Neural cell (in vitro differentiated cells): ENCODE measurements at regions not wholly inside any gene's neighbourhood (a gene's known extent, or its start where the extent isn't known, plus 50 kb on each side); places are given as distances from the start of the nearest gene placed in this dataset.

Experiments used
- H2AFZ ChIP-seq: fragments of 200-600, 300-800 bp; sonication (generic), shearing (Covaris generic); 2 replicates; pipeline ENCODE4 v1.6.0; 2014; ENCODE audit warnings: low read depth, mild to moderate bottlenecking, antibody characterized with exemption, low read length, moderate library complexity
- H3F3A ChIP-seq: fragments of 200-600 bp; shearing (Covaris generic); 2 replicates; pipeline ENCODE4 v1.6.1; 2016; ENCODE audit warnings: mild to moderate bottlenecking, moderate library complexity, mixed read lengths, antibody characterized with exemption, low read length; ENCODE audit not compliant: insufficient read depth, poor library complexity, severe bottlenecking
- H3K27ac ChIP-seq: fragments of 200-600, 300-800 bp; sonication (generic), shearing (Covaris generic); 2 replicates; pipeline ENCODE4 v1.5.1; 2014; ENCODE audit warnings: mild to moderate bottlenecking, low read length, moderate library complexity
- H3K27me3 ChIP-seq: fragments of 300-800, 200-600 bp; sonication (generic), shearing (Covaris generic); 2 replicates; pipeline ENCODE4 v1.6.0; 2014; ENCODE audit warnings: mild to moderate bottlenecking, low read depth, low read length, moderate library complexity; ENCODE audit not compliant: insufficient read depth
- H3K36me3 ChIP-seq: fragments of 300-800, 200-600 bp; sonication (generic), shearing (Covaris generic); 2 replicates; pipeline ENCODE4 v1.5.1; 2014; ENCODE audit warnings: mild to moderate bottlenecking, antibody characterized with exemption, low read length, moderate library complexity; ENCODE audit not compliant: insufficient read depth
- H3K4me2 ChIP-seq: fragments of 300-800, 200-600 bp; sonication (generic), shearing (Covaris generic); 2 replicates; pipeline ENCODE4 v1.6.0; 2014; ENCODE audit warnings: mild to moderate bottlenecking, low read length
- H3K4me3 ChIP-seq: fragments of 300-800, 200-600 bp; sonication (generic), shearing (Covaris generic); 2 replicates; pipeline ENCODE4 v1.5.1; 2014; ENCODE audit warnings: mild to moderate bottlenecking, low read length, moderate library complexity
- H3K79me2 ChIP-seq: fragments of 200-600 bp; shearing (Covaris generic); replicated peaks from 2 replicates; pipeline ENCODE4 v1.6.0; 2014; ENCODE audit warnings: mild to moderate bottlenecking, low read length, moderate library complexity; ENCODE audit not compliant: insufficient read depth
- H3K9ac ChIP-seq: fragments of 300-800, 200-600 bp; sonication (generic), shearing (Covaris generic); 2 replicates; pipeline ENCODE4 v1.6.1; 2016; ENCODE audit warnings: mild to moderate bottlenecking, low read length, mixed read lengths
- H3K9me2 ChIP-seq: fragments of 200-600 bp; shearing (Covaris generic); 2 replicates; pipeline ENCODE4 v1.6.1; 2016; ENCODE audit warnings: mild to moderate bottlenecking, low read length, mixed read lengths; ENCODE audit not compliant: insufficient read depth
- H3K9me3 ChIP-seq: fragments of 200-600, 300-800 bp; sonication (generic), shearing (Covaris generic); 2 replicates; pipeline ENCODE4 v1.6.1; 2016; ENCODE audit warnings: mild to moderate bottlenecking, mixed run types, low read length, moderate library complexity, mixed read lengths
- H4K20me1 ChIP-seq: fragments of 200-600 bp; shearing (Covaris generic); 2 replicates; pipeline ENCODE4 v1.6.1; 2016; ENCODE audit warnings: mild to moderate bottlenecking, mixed run types; ENCODE audit not compliant: insufficient read depth
- EP300 ChIP-seq: fragments of 450-650 bp; conservative IDR thresholded peaks from 2 replicates; pipeline ENCODE4 v1.6.1; 2014; ENCODE audit warnings: antibody characterized with exemption, mild to moderate bottlenecking, moderate library complexity; ENCODE audit not compliant: poor library complexity, severe bottlenecking
- EZH2 ChIP-seq: fragments of 200-600, 300-800 bp; shearing (Covaris generic), sonication (generic); IDR thresholded peaks from 2 replicates; pipeline ENCODE4 v1.6.1; 2014; ENCODE audit warnings: antibody characterized with exemption, low read length, borderline replicate concordance, mild to moderate bottlenecking; ENCODE audit not compliant: insufficient read depth, poor library complexity, severe bottlenecking
- MXI1 ChIP-seq: fragments of 450-650 bp; conservative IDR thresholded peaks from 2 replicates; pipeline ENCODE4 v1.6.1; 2014; ENCODE audit warnings: antibody characterized with exemption, mild to moderate bottlenecking; ENCODE audit not compliant: poor library complexity, severe bottlenecking
- POLR2AphosphoS5 ChIP-seq: IDR thresholded peaks from 2 replicates; pipeline ENCODE4 v1.6.1; 2012
- RAD21 ChIP-seq: fragments of 450-650 bp; conservative IDR thresholded peaks from 2 replicates; pipeline ENCODE4 v1.6.1; 2014; ENCODE audit warnings: antibody characterized with exemption, mild to moderate bottlenecking, moderate library complexity
- SMC3 ChIP-seq: fragments of 450-650 bp; conservative IDR thresholded peaks from 2 replicates; pipeline ENCODE4 v1.6.1; 2014; ENCODE audit warnings: antibody characterized with exemption, mild to moderate bottlenecking, moderate library complexity; ENCODE audit not compliant: poor library complexity
- TAF1 ChIP-seq: IDR thresholded peaks from 2 replicates; pipeline ENCODE4 v1.6.1; 2012; ENCODE audit warnings: low read depth
- TF ChIP-seq, protein P1 (sequence below): fragments of 450-650 bp; IDR thresholded peaks from 2 replicates; pipeline ENCODE4 v1.5.1; 2014; ENCODE audit warnings: antibody characterized with exemption, mild to moderate bottlenecking, moderate library complexity; ENCODE audit not compliant: poor library complexity, severe bottlenecking
- TF ChIP-seq, protein P2 (sequence below): IDR thresholded peaks from 2 replicates; pipeline ENCODE4 v1.6.1; 2012; ENCODE audit warnings: borderline replicate concordance

DNA sequence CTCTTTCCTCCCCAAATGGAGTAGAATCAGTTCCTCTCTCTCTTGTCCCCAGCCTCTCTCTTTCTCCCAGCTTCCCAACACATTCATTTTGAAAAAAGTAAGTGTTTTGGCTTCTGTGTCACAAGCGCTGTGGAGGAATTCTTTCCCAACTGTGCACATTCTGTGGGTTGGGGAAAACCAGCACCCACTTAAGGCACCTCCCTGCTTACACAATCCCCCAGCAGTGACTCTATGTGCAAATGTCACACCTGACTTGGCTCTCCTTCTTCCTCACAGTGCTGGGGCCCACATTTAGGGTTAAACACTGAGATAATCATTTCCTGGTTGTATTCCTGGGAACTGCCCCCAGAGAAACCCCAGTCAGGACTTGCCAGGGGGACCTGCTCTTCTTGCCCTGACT, 358.1 kb upstream of the ZNF32 start:
- no peaks in the 10 kb centered on the region for H3K36me3 ChIP-seq
- no peak overlapping the region for H3K4me3 ChIP-seq

DNA sequence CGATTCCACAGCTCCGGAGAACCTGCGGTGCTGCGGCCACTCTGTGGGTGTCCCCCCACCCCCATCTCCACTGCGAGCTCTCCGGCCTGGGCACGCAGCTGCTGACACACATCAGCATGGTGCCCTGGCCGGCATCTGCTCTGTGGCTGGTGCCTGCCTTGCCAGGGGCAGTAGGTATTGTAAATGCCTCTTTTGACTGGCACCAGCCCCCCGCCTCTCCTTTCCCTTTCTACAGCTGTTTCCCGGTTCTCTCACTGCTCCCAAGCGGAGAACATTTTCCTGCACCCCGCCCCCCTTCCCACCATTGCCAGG, 357.1 kb upstream of the ZNF32 start:
- H3K4me2 ChIP-seq: no peak overlapping the region

More for the DNA sequence above, 358.1 kb upstream of the ZNF32 start:
- Histone ChIP-seq H3K9me3 (no peaks in the 10 kb centered on the region), H3K79me2 (no peaks in the 10 kb centered on the region), H3K27me3 (no peaks in the 10 kb centered on the region), H2AFZ (no peak overlapping the region), H3K4me2 (no peak overlapping the region), H4K20me1 (no peaks in the 10 kb centered on the region), H3K27ac (no peak overlapping the region), H3K9ac (no peak overlapping the region), H3K9me2 (no peaks in the 10 kb centered on the region), H3F3A (no peaks in the 10 kb centered on the region)
- TF ChIP-seq EP300 (no peak), TAF1 (no peak), EZH2 (no peak), POLR2AphosphoS5 (no peak), MXI1 (no peak), RAD21 (no peak)
- TF ChIP-seq, protein P1, sequence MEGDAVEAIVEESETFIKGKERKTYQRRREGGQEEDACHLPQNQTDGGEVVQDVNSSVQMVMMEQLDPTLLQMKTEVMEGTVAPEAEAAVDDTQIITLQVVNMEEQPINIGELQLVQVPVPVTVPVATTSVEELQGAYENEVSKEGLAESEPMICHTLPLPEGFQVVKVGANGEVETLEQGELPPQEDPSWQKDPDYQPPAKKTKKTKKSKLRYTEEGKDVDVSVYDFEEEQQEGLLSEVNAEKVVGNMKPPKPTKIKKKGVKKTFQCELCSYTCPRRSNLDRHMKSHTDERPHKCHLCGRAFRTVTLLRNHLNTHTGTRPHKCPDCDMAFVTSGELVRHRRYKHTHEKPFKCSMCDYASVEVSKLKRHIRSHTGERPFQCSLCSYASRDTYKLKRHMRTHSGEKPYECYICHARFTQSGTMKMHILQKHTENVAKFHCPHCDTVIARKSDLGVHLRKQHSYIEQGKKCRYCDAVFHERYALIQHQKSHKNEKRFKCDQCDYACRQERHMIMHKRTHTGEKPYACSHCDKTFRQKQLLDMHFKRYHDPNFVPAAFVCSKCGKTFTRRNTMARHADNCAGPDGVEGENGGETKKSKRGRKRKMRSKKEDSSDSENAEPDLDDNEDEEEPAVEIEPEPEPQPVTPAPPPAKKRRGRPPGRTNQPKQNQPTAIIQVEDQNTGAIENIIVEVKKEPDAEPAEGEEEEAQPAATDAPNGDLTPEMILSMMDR: no peak
- TF ChIP-seq, protein P2, sequence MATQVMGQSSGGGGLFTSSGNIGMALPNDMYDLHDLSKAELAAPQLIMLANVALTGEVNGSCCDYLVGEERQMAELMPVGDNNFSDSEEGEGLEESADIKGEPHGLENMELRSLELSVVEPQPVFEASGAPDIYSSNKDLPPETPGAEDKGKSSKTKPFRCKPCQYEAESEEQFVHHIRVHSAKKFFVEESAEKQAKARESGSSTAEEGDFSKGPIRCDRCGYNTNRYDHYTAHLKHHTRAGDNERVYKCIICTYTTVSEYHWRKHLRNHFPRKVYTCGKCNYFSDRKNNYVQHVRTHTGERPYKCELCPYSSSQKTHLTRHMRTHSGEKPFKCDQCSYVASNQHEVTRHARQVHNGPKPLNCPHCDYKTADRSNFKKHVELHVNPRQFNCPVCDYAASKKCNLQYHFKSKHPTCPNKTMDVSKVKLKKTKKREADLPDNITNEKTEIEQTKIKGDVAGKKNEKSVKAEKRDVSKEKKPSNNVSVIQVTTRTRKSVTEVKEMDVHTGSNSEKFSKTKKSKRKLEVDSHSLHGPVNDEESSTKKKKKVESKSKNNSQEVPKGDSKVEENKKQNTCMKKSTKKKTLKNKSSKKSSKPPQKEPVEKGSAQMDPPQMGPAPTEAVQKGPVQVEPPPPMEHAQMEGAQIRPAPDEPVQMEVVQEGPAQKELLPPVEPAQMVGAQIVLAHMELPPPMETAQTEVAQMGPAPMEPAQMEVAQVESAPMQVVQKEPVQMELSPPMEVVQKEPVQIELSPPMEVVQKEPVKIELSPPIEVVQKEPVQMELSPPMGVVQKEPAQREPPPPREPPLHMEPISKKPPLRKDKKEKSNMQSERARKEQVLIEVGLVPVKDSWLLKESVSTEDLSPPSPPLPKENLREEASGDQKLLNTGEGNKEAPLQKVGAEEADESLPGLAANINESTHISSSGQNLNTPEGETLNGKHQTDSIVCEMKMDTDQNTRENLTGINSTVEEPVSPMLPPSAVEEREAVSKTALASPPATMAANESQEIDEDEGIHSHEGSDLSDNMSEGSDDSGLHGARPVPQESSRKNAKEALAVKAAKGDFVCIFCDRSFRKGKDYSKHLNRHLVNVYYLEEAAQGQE: no peak

More for the DNA sequence above, 357.1 kb upstream of the ZNF32 start:
- Histone ChIP-seq H3K36me3 (no peaks in the 10 kb centered on the region), H2AFZ (no peak overlapping the region), H3K27me3 (no peaks in the 10 kb centered on the region), H4K20me1 (no peaks in the 10 kb centered on the region), H3K79me2 (no peaks in the 10 kb centered on the region), H3K9me2 (no peaks in the 10 kb centered on the region), H3K9ac (no peak overlapping the region), H3K9me3 (no peaks in the 10 kb centered on the region), H3F3A (no peaks in the 10 kb centered on the region), H3K4me3 (no peak overlapping the region), H3K27ac (no peak overlapping the region)
- TF ChIP-seq EP300 (no peak), TAF1 (no peak), RAD21 (no peak), EZH2 (no peak), MXI1 (no peak), POLR2AphosphoS5 (no peak), SMC3 (no peak)
